GM23338 (cell line): ENCODE measurements at regions not wholly inside any gene's neighbourhood (a gene's known extent, or its start where the extent isn't known, plus 50 kb on each side); places are given as distances from the start of the nearest gene placed in this dataset.

ENCODE experiments used
- ATAC-seq: fragments of 200-7000 bp; cut with Tn5 transposase; 3 replicates; pipeline ENCODE4 v1.9.1; 2020
- DNase-seq: peaks from one replicate; pipeline ENCODE4 v3.0.0-alpha.2; 2015; ENCODE audit warnings: low spot score
- H2AFZ ChIP-seq: fragments of 200-600 bp; sonication (generic); 2 replicates; pipeline ENCODE4 v1.8.0; 2016; ENCODE audit warnings: antibody characterized with exemption, mild to moderate bottlenecking, moderate library complexity
- H3F3A ChIP-seq: fragments of 200-600 bp; sonication (generic); replicated peaks from 2 replicates; pipeline ENCODE4 v1.8.0; 2017; ENCODE audit warnings: antibody characterized with exemption, mixed run types, low read depth
- H3K27ac ChIP-seq: fragments of 200-600 bp; sonication (generic); 2 replicates; pipeline ENCODE4 v1.6.1; 2016; ENCODE audit warnings: low read depth
- H3K27me3 ChIP-seq: fragments of 200-600 bp; sonication (generic); 2 replicates; pipeline ENCODE4 v1.8.0; 2016; ENCODE audit warnings: mild to moderate bottlenecking, mixed run types, moderate library complexity; ENCODE audit not compliant: insufficient read depth
- H3K36me3 ChIP-seq: fragments of 200-600 bp; sonication (generic); 2 replicates; pipeline ENCODE4 v1.8.0; 2016; ENCODE audit warnings: mild to moderate bottlenecking; ENCODE audit not compliant: insufficient read depth
- H3K4me1 ChIP-seq: fragments of 200-600 bp; sonication (generic); 2 replicates; pipeline ENCODE4 v1.8.0; 2016; ENCODE audit warnings: mild to moderate bottlenecking, moderate library complexity; ENCODE audit not compliant: insufficient read depth
- H3K4me2 ChIP-seq: fragments of 200-600 bp; sonication (generic); 2 replicates; pipeline ENCODE4 v1.7.1; 2017; ENCODE audit warnings: mixed run types
- H3K4me3 ChIP-seq: fragments of 200-600 bp; sonication (generic); 2 replicates; pipeline ENCODE4 v1.6.1; 2016; ENCODE audit warnings: mixed run types
- H3K79me2 ChIP-seq: fragments of 200-600 bp; sonication (generic); replicated peaks from 2 replicates; pipeline ENCODE4 v1.8.0; 2017; ENCODE audit warnings: mild to moderate bottlenecking; ENCODE audit not compliant: insufficient read depth
- H3K9me2 ChIP-seq: fragments of 200-600 bp; sonication (generic); 2 replicates; pipeline ENCODE4 v1.8.0; 2017; ENCODE audit not compliant: insufficient read depth
- H4K20me1 ChIP-seq: fragments of 200-600 bp; sonication (generic); replicated peaks from 2 replicates; pipeline ENCODE4 v1.8.0; 2017; ENCODE audit warnings: mild to moderate bottlenecking; ENCODE audit not compliant: insufficient read depth
- H3K27ac Mint-ChIP-seq: 2 replicates; pipeline ENCODE4 v1.8.0; 2020; ENCODE audit warnings: inconsistent platforms, mild to moderate bottlenecking, moderate library complexity, mixed read lengths
- H3K27me3 Mint-ChIP-seq: 3 replicates; pipeline ENCODE4 v1.8.0; 2022; ENCODE audit warnings: low read depth, mild to moderate bottlenecking, moderate library complexity, mixed read lengths, inconsistent platforms; ENCODE audit not compliant: insufficient read depth, poor library complexity
- H3K36me3 Mint-ChIP-seq: 3 replicates; pipeline ENCODE4 v1.8.0; 2021; ENCODE audit warnings: low read depth, mild to moderate bottlenecking, inconsistent platforms, moderate library complexity, mixed read lengths
- H3K4me1 Mint-ChIP-seq: 3 replicates; pipeline ENCODE4 v1.8.0; 2020; ENCODE audit warnings: mild to moderate bottlenecking, inconsistent platforms, mixed read lengths
- H3K4me3 Mint-ChIP-seq: 3 replicates; pipeline ENCODE4 v1.8.0; 2021; ENCODE audit warnings: moderate library complexity, mild to moderate bottlenecking, inconsistent platforms, mixed read lengths
- H3K9me3 Mint-ChIP-seq: 3 replicates; pipeline ENCODE4 v1.8.0; 2020; ENCODE audit warnings: moderate library complexity, mild to moderate bottlenecking, inconsistent platforms, mixed read lengths
- CREB1 ChIP-seq: fragments of 250-450 bp; sonication (Bioruptor Pico); IDR thresholded peaks from 2 replicates; pipeline ENCODE4 v1.5.0; 2020; ENCODE audit warnings: low read depth, mild to moderate bottlenecking, moderate library complexity
- EZH2 ChIP-seq: fragments of 200-600 bp; sonication (generic); IDR thresholded peaks from one replicate; pipeline ENCODE4 v1.8.0; 2017; ENCODE audit warnings: antibody characterized with exemption, mild to moderate bottlenecking, low read depth; ENCODE audit not compliant: unreplicated experiment
- EZH2phosphoT487 ChIP-seq: fragments of 200-600 bp; sonication (generic); IDR thresholded peaks from one replicate; pipeline ENCODE4 v1.8.1; 2018; ENCODE audit warnings: antibody characterized with exemption; ENCODE audit not compliant: unreplicated experiment
- JUNB ChIP-seq: IDR thresholded peaks from one replicate; pipeline ENCODE4 v1.6.1; 2016; ENCODE audit warnings: antibody characterized with exemption; ENCODE audit not compliant: unreplicated experiment
- NANOG ChIP-seq: IDR thresholded peaks from 2 replicates; pipeline ENCODE4 v1.6.1; 2016; ENCODE audit warnings: antibody characterized with exemption, borderline replicate concordance
- POLR2AphosphoS5 ChIP-seq: IDR thresholded peaks from 2 replicates; pipeline ENCODE4 v1.6.1; 2016; ENCODE audit warnings: antibody characterized with exemption, low read depth
- STAT1 ChIP-seq: IDR thresholded peaks from one replicate; pipeline ENCODE4 v1.6.1; 2016; ENCODE audit warnings: antibody characterized with exemption; ENCODE audit not compliant: unreplicated experiment
- ZNF114 ChIP-seq: fragments of 250-450 bp; sonication (Bioruptor Pico); IDR thresholded peaks from 2 replicates; pipeline ENCODE4 v1.5.0; 2020; ENCODE audit warnings: mild to moderate bottlenecking, moderate library complexity
- ZNF331 ChIP-seq: fragments of 250-450 bp; sonication (Bioruptor Pico); IDR thresholded peaks from 2 replicates; pipeline ENCODE4 v1.5.0; 2020; ENCODE audit warnings: low read depth, mild to moderate bottlenecking, moderate library complexity
- TF ChIP-seq, protein P1 (sequence below): fragments of 250-450 bp; sonication (Bioruptor Pico); IDR thresholded peaks from 2 replicates; pipeline ENCODE4 v1.5.0; 2020; ENCODE audit warnings: mild to moderate bottlenecking, moderate library complexity
- TF ChIP-seq, protein P2 (sequence below), 2 experiments: fragments of 200-600 bp in 1 of 2; sonication (generic) in 1 of 2; conservative IDR thresholded peaks; 2 replicates each; pipeline versions ENCODE4 v1.5.1 to v1.6.1; 2016 to 2017; ENCODE audit warnings: antibody characterized with exemption in 2 of 2, low read depth in 2 of 2, mild to moderate bottlenecking in 2 of 2, moderate library complexity in 1 of 2
- TF ChIP-seq, protein P3 (sequence below): IDR thresholded peaks from one replicate; pipeline ENCODE4 v1.6.1; 2018; ENCODE audit warnings: antibody characterized with exemption; ENCODE audit not compliant: unreplicated experiment
- TF ChIP-seq, protein P4 (sequence below): IDR thresholded peaks from 2 replicates; pipeline ENCODE4 v1.6.1; 2016; ENCODE audit warnings: antibody characterized with exemption

DNA sequence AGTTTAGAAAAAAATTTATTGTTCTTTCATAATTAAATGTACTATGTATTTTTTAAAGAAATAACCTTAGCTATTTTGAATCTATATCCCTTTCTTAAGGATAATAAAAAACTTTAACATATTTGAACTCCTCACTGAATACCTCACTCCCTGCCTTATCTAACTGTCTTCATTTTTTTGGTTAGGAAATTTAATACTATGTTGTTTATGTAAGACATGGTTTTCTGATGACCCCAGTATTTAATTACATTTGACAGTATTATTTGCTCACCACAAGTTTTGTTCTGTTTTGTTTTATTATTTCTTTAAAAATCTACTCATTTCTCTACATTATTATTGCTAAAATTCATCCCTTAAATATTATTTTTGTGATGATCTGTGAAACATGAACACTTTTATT is 394.4 kb upstream of the ADGRB3 start:
- Histone ChIP-seq H3K27ac (no peak overlapping the region), H3K4me1 (no peaks in the 10 kb centered on the region), H3K9me2 (no peaks in the 10 kb centered on the region), H2AFZ (no peak overlapping the region), H3K4me2 (no peak overlapping the region), H3K27me3 (no peaks in the 10 kb centered on the region), H3K79me2 (no peaks in the 10 kb centered on the region), H3K36me3 (no peaks in the 10 kb centered on the region), H4K20me1 (no peaks in the 10 kb centered on the region), H3K4me3 (no peak overlapping the region), H3F3A (no peaks in the 10 kb centered on the region)
- H3K4me1 Mint-ChIP-seq: peaks cover 11% of the 10 kb centered on the region; the same call in 2 of the 3 replicates
- no peak overlapping the region for H3K27ac Mint-ChIP-seq
- no peak for ATAC-seq
- H3K9me3 Mint-ChIP-seq: no peaks in the 10 kb centered on the region
- H3K36me3 Mint-ChIP-seq: no peaks in the 10 kb centered on the region
- no peak overlapping the region for H3K4me3 Mint-ChIP-seq
- DNase-seq: no peak
- TF ChIP-seq, protein P1, sequence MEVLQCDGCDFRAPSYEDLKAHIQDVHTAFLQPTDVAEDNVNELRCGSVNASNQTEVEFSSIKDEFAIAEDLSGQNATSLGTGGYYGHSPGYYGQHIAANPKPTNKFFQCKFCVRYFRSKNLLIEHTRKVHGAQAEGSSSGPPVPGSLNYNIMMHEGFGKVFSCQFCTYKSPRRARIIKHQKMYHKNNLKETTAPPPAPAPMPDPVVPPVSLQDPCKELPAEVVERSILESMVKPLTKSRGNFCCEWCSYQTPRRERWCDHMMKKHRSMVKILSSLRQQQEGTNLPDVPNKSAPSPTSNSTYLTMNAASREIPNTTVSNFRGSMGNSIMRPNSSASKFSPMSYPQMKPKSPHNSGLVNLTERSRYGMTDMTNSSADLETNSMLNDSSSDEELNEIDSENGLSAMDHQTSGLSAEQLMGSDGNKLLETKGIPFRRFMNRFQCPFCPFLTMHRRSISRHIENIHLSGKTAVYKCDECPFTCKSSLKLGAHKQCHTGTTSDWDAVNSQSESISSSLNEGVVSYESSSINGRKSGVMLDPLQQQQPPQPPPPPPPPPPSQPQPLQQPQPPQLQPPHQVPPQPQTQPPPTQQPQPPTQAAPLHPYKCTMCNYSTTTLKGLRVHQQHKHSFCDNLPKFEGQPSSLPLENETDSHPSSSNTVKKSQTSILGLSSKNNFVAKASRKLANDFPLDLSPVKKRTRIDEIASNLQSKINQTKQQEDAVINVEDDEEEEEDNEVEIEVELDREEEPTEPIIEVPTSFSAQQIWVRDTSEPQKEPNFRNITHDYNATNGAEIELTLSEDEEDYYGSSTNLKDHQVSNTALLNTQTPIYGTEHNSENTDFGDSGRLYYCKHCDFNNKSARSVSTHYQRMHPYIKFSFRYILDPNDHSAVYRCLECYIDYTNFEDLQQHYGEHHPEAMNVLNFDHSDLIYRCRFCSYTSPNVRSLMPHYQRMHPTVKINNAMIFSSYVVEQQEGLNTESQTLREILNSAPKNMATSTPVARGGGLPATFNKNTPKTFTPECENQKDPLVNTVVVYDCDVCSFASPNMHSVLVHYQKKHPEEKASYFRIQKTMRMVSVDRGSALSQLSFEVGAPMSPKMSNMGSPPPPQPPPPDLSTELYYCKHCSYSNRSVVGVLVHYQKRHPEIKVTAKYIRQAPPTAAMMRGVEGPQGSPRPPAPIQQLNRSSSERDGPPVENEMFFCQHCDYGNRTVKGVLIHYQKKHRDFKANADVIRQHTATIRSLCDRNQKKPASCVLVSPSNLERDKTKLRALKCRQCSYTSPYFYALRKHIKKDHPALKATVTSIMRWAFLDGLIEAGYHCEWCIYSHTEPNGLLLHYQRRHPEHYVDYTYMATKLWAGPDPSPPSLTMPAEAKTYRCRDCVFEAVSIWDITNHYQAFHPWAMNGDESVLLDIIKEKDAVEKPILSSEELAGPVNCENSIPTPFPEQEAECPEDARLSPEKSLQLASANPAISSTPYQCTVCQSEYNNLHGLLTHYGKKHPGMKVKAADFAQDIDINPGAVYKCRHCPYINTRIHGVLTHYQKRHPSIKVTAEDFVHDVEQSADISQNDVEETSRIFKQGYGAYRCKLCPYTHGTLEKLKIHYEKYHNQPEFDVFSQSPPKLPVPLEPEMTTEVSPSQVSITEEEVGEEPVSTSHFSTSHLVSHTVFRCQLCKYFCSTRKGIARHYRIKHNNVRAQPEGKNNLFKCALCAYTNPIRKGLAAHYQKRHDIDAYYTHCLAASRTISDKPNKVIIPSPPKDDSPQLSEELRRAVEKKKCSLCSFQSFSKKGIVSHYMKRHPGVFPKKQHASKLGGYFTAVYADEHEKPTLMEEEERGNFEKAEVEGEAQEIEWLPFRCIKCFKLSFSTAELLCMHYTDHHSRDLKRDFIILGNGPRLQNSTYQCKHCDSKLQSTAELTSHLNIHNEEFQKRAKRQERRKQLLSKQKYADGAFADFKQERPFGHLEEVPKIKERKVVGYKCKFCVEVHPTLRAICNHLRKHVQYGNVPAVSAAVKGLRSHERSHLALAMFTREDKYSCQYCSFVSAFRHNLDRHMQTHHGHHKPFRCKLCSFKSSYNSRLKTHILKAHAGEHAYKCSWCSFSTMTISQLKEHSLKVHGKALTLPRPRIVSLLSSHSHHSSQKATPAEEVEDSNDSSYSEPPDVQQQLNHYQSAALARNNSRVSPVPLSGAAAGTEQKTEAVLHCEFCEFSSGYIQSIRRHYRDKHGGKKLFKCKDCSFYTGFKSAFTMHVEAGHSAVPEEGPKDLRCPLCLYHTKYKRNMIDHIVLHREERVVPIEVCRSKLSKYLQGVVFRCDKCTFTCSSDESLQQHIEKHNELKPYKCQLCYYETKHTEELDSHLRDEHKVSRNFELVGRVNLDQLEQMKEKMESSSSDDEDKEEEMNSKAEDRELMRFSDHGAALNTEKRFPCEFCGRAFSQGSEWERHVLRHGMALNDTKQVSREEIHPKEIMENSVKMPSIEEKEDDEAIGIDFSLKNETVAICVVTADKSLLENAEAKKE (CRISPR knock-in tag): no peak
- TF ChIP-seq EZH2 (no peak), NANOG (no peak), CREB1 (CRISPR knock-in tag) (no peak), ZNF331 (CRISPR knock-in tag) (no peak), JUNB (no peak), STAT1 (no peak), ZNF114 (CRISPR knock-in tag) (no peak), POLR2AphosphoS5 (no peak), EZH2phosphoT487 (no peak)
- TF ChIP-seq, protein P2, sequence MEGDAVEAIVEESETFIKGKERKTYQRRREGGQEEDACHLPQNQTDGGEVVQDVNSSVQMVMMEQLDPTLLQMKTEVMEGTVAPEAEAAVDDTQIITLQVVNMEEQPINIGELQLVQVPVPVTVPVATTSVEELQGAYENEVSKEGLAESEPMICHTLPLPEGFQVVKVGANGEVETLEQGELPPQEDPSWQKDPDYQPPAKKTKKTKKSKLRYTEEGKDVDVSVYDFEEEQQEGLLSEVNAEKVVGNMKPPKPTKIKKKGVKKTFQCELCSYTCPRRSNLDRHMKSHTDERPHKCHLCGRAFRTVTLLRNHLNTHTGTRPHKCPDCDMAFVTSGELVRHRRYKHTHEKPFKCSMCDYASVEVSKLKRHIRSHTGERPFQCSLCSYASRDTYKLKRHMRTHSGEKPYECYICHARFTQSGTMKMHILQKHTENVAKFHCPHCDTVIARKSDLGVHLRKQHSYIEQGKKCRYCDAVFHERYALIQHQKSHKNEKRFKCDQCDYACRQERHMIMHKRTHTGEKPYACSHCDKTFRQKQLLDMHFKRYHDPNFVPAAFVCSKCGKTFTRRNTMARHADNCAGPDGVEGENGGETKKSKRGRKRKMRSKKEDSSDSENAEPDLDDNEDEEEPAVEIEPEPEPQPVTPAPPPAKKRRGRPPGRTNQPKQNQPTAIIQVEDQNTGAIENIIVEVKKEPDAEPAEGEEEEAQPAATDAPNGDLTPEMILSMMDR (conservative IDR thresholded peaks at IDR 0.05; ENCODE audit: low read depth in 2 of 2): no peak
- TF ChIP-seq, protein P3, sequence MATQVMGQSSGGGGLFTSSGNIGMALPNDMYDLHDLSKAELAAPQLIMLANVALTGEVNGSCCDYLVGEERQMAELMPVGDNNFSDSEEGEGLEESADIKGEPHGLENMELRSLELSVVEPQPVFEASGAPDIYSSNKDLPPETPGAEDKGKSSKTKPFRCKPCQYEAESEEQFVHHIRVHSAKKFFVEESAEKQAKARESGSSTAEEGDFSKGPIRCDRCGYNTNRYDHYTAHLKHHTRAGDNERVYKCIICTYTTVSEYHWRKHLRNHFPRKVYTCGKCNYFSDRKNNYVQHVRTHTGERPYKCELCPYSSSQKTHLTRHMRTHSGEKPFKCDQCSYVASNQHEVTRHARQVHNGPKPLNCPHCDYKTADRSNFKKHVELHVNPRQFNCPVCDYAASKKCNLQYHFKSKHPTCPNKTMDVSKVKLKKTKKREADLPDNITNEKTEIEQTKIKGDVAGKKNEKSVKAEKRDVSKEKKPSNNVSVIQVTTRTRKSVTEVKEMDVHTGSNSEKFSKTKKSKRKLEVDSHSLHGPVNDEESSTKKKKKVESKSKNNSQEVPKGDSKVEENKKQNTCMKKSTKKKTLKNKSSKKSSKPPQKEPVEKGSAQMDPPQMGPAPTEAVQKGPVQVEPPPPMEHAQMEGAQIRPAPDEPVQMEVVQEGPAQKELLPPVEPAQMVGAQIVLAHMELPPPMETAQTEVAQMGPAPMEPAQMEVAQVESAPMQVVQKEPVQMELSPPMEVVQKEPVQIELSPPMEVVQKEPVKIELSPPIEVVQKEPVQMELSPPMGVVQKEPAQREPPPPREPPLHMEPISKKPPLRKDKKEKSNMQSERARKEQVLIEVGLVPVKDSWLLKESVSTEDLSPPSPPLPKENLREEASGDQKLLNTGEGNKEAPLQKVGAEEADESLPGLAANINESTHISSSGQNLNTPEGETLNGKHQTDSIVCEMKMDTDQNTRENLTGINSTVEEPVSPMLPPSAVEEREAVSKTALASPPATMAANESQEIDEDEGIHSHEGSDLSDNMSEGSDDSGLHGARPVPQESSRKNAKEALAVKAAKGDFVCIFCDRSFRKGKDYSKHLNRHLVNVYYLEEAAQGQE: no peak
- TF ChIP-seq, protein P4, sequence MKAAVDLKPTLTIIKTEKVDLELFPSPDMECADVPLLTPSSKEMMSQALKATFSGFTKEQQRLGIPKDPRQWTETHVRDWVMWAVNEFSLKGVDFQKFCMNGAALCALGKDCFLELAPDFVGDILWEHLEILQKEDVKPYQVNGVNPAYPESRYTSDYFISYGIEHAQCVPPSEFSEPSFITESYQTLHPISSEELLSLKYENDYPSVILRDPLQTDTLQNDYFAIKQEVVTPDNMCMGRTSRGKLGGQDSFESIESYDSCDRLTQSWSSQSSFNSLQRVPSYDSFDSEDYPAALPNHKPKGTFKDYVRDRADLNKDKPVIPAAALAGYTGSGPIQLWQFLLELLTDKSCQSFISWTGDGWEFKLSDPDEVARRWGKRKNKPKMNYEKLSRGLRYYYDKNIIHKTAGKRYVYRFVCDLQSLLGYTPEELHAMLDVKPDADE: no peak
- H3K27me3 Mint-ChIP-seq: no peaks in the 10 kb centered on the region
